Hypothalamus (tissue), 51 donors: ENCODE measurements at regions not wholly inside any gene's neighbourhood (a gene's known extent, or its start where the extent isn't known, plus 50 kb on each side); places are given as distances from the start of the nearest gene placed in this dataset.

Experiments used
- DNase-seq, 51 donors: peaks; one replicate each; lab custom pipeline; 2025; lab: John Stamatoyannopoulos, UW

GRCh38 chr11:103530257-103530656 lies 421.0 kb downstream of the DYNC2H1 start:
- no peak for DNase-seq

GRCh38 chr11:103532133-103532788 lies 423.0 kb downstream of the DYNC2H1 start:
- DNase-seq, result no peak

- DNase-seq, result no peak
Observed at GRCh38 chr11:103534191-103534590, 425.0 kb downstream of the DYNC2H1 start.

GRCh38 chr11:103534959-103535358 lies 425.7 kb downstream of the DYNC2H1 start:
- DNase-seq, result no peak

- no peak for DNase-seq
Observed at GRCh38 chr11:103536335-103536722, 427.1 kb downstream of the DYNC2H1 start.

DNA sequence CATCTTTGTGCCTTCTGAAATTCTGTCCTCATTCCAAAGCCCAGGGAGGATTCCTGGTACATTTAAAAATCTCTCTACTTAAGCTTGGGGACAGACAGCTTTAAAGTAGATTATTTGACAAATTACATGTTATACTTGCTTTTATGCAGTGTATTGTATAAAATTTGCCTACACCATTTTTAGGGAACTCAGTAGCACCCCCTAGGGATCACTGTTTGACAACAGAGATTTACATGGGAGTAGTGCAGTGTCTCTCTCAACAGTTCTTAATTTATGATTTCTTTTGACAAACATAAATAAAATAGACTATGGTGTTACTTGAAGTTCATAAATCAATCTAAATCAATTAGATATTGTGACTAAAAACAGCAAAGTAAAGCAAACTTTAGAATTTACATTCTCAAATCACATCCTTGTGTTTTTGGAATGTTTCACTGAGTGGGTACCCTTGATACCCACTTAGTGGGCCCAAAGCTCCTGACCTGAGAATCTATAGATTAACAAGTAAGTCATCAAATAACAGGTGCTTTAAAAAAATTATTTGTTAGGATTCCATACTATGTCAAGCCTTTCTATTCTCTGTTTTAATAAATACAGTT lies 428.8 kb downstream of the DYNC2H1 start:
- no peak for DNase-seq

DNA sequence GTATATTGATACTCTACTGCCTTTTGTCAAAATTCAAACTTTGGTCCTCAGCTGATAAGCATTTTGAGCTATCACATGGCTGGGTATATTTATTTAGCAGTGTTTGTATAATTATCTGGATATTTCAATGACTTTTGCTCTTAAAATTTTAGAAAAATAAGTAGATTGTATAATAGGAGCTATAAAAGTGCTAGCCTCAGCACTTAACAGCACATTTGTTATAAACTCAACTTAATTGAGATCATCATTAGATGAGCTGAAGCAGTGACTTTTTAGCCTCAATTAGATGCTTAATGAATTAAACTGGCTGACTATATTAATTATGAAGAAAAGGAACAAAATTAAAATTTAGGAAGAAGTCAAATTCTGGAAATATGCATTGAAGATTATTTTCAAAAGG lies 429.9 kb downstream of the DYNC2H1 start:
- DNase-seq, result no peak

- no peak for DNase-seq
Observed at GRCh38 chr11:103541186-103541795, 432.1 kb downstream of the DYNC2H1 start.

DNA sequence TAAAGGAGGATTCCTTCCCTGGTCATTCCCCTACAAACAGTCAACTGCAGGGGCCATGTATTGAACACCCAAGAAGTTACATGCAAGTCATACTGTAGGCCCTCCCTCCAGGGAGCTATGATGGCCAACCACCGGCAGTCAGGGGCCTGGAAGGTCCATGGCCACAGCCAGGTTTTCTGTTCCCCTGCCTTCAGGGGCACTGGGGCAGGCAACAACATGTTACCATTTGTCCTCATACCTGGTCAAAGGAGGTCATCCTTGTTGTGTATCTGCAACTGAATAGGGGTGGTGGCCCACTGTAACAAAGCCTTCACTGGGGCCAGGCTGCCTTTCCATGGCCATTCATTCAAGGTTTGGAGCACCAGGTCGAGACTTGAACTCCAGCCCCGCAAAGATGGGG lies 433.6 kb downstream of the DYNC2H1 start:
- no peak for DNase-seq

DNA sequence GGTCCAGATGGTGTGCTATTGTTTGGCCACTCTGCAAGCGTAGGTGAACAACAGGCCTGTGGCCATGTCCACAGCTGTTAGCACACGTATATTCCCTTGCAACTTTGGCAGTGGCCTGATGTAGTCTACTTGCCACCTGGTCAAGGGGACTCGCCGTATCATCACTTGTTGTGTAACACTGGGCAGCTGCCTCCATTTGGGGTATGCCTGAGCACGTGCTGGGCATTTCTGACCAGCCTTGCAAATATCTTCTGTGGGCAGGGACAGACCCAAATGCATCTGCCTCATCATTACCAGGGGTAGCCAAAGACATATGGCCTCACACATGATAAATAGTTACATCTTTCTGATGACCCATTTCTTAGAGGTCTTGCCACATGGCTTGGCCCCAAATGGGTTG lies 434.2 kb downstream of the DYNC2H1 start:
- no peak for DNase-seq

DNA sequence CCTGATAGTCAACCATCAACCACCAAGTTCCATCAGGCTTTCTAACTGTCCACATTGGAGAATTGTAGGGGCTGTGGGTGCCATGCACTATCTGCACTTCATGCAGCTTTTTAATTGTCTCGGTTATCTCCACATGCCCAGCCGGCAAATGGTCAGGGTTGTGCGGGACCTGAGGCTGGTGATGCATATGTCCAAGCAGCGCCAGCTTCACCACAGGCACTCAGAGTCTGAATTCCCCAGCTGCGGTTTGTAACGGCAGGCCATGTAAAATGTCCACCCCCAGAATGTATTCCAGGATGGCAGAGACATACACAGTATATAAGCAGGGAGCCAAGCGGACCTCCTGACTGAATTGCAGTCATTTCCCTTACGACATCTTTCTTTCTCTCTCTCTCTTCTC lies 435.6 kb downstream of the DYNC2H1 start:
- DNase-seq, result no peak

DNA sequence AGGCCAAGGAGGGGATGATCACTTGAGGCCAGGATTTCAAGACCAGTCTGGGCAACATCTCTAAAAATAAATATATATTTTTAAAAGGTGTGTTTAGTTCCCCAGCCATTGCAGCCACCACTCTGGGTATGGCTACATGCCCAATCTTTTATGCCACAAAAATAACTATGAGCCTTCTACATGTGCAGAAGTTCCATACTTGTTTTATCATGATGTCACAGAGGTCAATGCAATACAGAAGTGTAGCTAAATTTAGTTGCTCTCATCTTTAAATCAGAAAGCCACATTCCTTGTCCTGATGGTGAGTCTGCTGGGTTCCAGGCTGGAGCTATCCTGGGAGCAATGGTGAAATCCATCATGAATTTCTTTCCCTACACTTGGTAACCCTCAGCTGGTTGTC lies 436.3 kb downstream of the DYNC2H1 start:
- no peak for DNase-seq

DNA sequence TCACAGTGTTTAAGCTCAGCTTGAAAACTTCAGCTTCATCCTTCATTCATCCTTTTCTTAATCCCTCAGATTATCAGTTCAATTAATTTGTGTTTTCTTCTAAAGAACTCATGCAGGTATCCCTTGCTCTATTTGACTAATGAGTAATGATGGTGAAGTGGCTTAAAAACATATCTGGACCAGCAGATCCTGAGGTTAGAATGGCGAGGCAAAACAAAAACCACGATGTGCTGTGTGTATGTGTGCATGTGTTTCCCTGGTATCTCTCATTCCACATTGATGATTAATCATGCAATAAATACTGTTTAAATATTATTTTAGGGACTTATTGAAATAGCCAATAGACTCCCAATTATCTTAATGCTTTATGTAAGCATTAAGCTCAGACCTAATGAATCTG lies 437.0 kb downstream of the DYNC2H1 start:
- no peak for DNase-seq

DNA sequence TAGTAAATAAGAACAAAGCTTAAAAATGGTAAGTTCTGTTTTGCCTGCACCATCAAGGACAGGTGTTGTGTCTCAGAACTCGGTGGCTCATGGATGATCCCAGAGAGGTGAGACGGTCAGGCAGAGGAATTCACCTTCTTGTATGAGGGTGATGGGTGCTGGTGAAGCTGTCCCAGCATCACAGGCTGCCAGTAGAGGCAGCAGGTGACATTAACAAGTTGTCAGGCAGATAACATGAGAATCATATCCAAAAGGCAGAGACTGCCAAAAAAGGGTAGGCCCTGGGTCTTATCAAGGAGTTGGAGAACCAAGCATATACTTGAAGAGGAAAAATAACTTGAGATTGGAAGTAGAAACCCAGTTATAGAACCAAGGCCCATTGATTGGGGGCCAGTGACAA lies 437.8 kb downstream of the DYNC2H1 start:
- no peak for DNase-seq

- no peak for DNase-seq
Observed at GRCh38 chr11:103547691-103548090, 438.5 kb downstream of the DYNC2H1 start.

DNA sequence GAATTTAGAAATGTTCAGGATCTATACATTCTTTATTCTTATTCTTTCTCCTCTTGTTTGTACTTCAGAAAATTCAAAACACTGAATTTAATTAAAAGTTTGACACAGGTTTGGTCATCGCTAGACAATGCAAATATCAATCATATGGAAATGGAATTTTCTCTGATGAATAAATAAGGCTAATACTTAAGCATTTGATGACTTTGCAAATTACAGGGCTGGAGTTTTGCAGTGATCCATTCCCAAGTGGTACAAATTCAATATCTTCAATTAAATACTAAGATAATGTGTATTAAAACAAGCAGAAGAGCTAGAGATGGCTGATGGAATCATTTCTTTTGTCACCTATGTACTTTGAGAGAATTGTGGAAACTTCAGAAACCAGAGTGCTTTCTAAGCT lies 439.6 kb downstream of the DYNC2H1 start:
- no peak for DNase-seq

DNA sequence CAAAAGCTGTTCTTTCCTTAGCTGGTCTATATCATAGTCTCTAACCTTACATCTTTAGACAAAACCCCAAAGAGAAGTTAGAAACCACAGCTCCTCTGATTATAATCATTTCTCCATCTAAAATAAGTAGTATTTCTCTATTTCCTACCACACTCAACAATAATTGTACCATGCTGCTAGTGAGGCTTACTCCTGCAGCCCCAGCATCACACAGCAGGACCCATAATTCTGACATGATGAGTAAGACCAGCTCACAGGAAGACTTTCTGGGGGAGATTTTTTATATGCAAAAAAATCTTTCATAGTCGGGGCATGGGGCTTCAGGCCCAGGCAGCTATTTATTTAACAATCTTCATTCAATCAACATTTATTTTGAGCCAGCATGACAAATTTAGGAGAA lies 441.6 kb downstream of the DYNC2H1 start:
- no peak for DNase-seq

- DNase-seq, result no peak
Observed at GRCh38 chr11:103552086-103552485, 442.9 kb downstream of the DYNC2H1 start.

DNA sequence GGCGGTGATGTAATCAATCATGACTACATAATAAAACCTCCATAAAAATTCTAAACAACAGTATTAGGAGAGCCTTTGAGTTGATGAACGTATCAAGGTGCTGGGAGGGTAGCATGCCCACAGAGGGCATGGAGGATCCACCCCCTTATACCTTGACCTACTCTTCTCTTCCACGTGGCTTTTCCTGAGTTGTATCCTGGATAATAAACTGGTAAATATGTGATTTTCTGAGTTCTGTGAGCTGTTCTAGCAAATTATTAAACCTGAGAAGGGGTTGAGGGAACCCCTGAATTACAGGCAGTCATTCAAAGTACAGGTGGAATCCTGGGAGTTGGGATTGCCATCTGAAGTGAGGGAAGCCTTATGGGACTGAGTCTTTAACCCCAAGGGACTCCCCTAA lies 446.9 kb downstream of the DYNC2H1 start:
- DNase-seq, result no peak

- DNase-seq, result no peak
Observed at GRCh38 chr11:103566116-103566515, 456.9 kb downstream of the DYNC2H1 start.

DNA sequence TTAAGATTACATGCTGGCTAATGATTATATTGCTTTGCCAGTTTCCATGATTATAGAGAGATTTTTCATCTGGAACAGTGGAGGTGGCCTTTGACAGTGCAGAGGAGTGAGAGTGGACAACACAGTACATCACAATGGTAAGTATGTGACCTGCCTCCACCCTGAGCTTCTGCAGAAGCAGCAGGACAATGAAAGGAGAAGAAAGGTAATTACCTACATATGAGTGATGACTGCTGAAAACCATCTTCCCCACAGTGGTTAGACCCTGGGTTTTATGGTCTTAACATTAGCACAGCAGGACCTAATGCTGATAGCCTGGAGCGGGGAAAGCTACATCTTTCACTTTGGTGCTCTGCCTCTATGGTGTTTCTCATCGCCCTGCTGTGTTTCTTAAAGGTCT lies 454.7 kb upstream of the DDI1 start:
- DNase-seq, result no peak

DNA sequence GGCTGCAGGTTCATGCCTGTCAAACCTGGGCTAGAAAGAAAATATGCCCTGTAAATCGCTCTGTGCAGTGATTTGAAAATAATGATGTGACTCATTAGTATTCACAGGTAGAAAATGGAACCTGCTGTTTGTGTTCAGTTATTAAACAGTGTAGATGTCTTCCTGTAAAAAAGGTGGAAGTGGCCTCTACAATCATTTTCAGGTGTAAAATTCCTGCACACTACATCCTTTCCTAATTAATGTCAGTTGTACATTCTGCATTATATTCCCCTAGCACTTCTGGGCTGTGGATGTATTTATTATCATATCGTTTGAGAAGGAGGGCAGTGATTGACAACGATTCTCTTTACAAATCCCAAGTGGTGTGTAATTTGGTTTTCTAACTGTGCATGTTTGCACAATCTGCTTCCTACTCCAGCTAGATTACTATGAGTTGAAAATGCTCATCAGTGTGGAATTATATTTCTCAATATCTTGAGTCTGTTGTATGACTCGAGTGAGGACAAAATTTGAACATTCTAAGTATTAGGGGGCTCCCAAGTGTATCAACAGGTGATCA lies 454.0 kb upstream of the DDI1 start:
- no peak for DNase-seq
